OCI-LY3 (cell line): ENCODE measurements at regions not wholly inside any gene's neighbourhood (a gene's known extent, or its start where the extent isn't known, plus 50 kb on each side); places are given as distances from the start of the nearest gene placed in this dataset.

Experiments used
- H2AFZ ChIP-seq: fragments of 200-600, 300-600 bp; shearing (Covaris generic); 2 replicates; pipeline ENCODE4 v1.6.0; 2014; ENCODE audit warnings: antibody characterized with exemption, low read depth, low read length
- H3K27ac ChIP-seq: fragments of 200-600, 300-600 bp; sonication (generic); 2 replicates; pipeline ENCODE4 v1.5.1; 2014; ENCODE audit warnings: mild to moderate bottlenecking, low read length, moderate library complexity, mixed read lengths
- H3K27me3 ChIP-seq: fragments of 200-600, 300-600 bp; sonication (generic); 2 replicates; pipeline ENCODE4 v1.6.1; 2014; ENCODE audit warnings: low read depth, low read length, mixed read lengths
- H3K36me3 ChIP-seq: fragments of 200-600, 300-600 bp; sonication (generic); replicated peaks from 2 replicates; pipeline ENCODE3; 2014; ENCODE audit warnings: low read depth, low read length, mixed read lengths
- H3K4me1 ChIP-seq: fragments of 300-600, 200-600 bp; sonication (generic); 2 replicates; pipeline ENCODE4 v1.6.1; 2014; ENCODE audit warnings: low read length, mixed read lengths
- H3K4me2 ChIP-seq: fragments of 200-600, 300-600 bp; sonication (generic); 2 replicates; pipeline ENCODE4 v1.6.1; 2014; ENCODE audit warnings: low read length, mixed read lengths
- H3K4me3 ChIP-seq: fragments of 300-600, 200-600 bp; sonication (generic); 2 replicates; pipeline ENCODE4 v1.5.1; 2014; ENCODE audit warnings: antibody characterized with exemption, mild to moderate bottlenecking, low read length, moderate library complexity
- H3K79me2 ChIP-seq: fragments of 300-600, 200-600 bp; shearing (Covaris generic); 2 replicates; pipeline ENCODE4 v1.6.1; 2014; ENCODE audit warnings: mild to moderate bottlenecking, low read length, mixed read lengths
- H3K9ac ChIP-seq: fragments of 300-600, 200-600 bp; shearing (Covaris generic); 2 replicates; pipeline ENCODE4 v1.6.0; 2014; ENCODE audit warnings: mild to moderate bottlenecking, low read length, moderate library complexity
- H3K9me3 ChIP-seq: fragments of 200-600, 300-600 bp; shearing (Covaris generic); 2 replicates; pipeline ENCODE4 v1.6.1; 2014; ENCODE audit warnings: low read length, mixed read lengths; ENCODE audit not compliant: insufficient read depth
- H4K20me1 ChIP-seq: fragments of 200-600, 300-600 bp; sonication (generic); 2 replicates; pipeline ENCODE4 v1.6.1; 2016; ENCODE audit warnings: low read length, mixed read lengths; ENCODE audit not compliant: insufficient read depth
- EZH2phosphoT487 ChIP-seq: fragments of 200-600 bp; shearing (Covaris generic); IDR thresholded peaks from 2 replicates; pipeline ENCODE4 v1.6.1; 2018; ENCODE audit warnings: antibody characterized with exemption, mixed run types, low read depth
- TF ChIP-seq, protein P1 (sequence below): fragments of 200-600, 300-600 bp; sonication (generic); IDR thresholded peaks from 2 replicates; pipeline ENCODE4 v1.5.1; 2014; ENCODE audit warnings: antibody characterized with exemption, low read length, low read depth

DNA sequence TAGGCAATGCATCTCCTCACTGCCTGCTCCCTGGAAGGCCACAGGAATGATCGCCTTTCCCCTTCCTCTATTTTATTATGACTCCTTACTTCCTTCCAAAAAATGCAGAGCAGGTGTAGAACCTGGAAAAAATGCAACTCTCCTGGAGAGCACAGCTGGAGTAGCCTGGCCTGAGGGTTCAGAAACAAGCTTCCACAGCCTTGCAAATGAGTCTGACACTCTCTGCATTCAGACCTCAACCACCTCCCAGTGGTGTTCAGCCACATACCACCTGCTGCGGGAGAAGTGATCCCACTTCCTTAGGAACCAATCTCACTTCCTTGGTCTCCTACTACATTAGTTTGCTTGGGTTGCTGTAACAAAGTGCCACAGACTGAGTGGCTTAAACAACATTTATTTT lies 368.1 kb upstream of the NOCT start:
- no peaks in the 10 kb centered on the region for H3K27me3 ChIP-seq
- no peaks in the 10 kb centered on the region for H3K9me3 ChIP-seq
- H3K4me2 ChIP-seq, result peak overlapping the region; percentile 3; the same call in 1 of the 2 replicates
- H3K4me1 ChIP-seq, result peaks cover 22% of the 10 kb centered on the region
- no peak overlapping the region for H3K27ac ChIP-seq
- no peak overlapping the region for H3K4me3 ChIP-seq
- H4K20me1 ChIP-seq, result no peaks in the 10 kb centered on the region
- H3K9ac ChIP-seq, result no peak overlapping the region
- H2AFZ ChIP-seq, result no peak overlapping the region
- no peaks in the 10 kb centered on the region for H3K36me3 ChIP-seq
- no peak for TF ChIP-seq EZH2phosphoT487
- TF ChIP-seq, protein P1, sequence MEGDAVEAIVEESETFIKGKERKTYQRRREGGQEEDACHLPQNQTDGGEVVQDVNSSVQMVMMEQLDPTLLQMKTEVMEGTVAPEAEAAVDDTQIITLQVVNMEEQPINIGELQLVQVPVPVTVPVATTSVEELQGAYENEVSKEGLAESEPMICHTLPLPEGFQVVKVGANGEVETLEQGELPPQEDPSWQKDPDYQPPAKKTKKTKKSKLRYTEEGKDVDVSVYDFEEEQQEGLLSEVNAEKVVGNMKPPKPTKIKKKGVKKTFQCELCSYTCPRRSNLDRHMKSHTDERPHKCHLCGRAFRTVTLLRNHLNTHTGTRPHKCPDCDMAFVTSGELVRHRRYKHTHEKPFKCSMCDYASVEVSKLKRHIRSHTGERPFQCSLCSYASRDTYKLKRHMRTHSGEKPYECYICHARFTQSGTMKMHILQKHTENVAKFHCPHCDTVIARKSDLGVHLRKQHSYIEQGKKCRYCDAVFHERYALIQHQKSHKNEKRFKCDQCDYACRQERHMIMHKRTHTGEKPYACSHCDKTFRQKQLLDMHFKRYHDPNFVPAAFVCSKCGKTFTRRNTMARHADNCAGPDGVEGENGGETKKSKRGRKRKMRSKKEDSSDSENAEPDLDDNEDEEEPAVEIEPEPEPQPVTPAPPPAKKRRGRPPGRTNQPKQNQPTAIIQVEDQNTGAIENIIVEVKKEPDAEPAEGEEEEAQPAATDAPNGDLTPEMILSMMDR, result no peak
- no peaks in the 10 kb centered on the region for H3K79me2 ChIP-seq

DNA sequence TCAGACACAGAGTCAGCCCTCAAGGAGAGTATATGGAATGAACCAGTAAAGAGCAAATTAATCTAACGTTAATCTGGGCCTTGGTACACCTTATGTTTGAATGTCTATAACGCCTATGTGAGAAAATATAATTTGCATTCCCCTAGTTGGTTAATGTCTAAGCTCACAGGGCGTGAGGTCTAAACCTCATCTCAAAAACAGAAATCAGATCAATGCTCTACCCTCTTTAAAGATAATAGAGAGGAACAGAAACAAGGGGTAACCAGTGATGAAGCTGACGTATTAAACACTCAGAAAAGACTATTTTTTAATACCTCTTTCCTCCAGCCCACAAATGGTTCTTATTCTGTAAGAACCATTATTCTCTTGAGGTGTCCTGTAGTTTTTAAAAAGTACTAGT lies 369.2 kb upstream of the NOCT start:
- peak overlapping the region; percentile 36 for H3K4me2 ChIP-seq
- peaks cover 22% of the 10 kb centered on the region for H3K4me1 ChIP-seq
- H3K9me3 ChIP-seq, result no peaks in the 10 kb centered on the region
- no peaks in the 10 kb centered on the region for H3K79me2 ChIP-seq
- H3K27ac ChIP-seq, result no peak overlapping the region
- TF ChIP-seq, protein P1, result no peak
- no peak for TF ChIP-seq EZH2phosphoT487
- no peaks in the 10 kb centered on the region for H4K20me1 ChIP-seq
- H2AFZ ChIP-seq, result no peak overlapping the region
- H3K27me3 ChIP-seq, result no peaks in the 10 kb centered on the region
- H3K36me3 ChIP-seq, result no peaks in the 10 kb centered on the region
- no peak overlapping the region for H3K4me3 ChIP-seq
- no peak overlapping the region for H3K9ac ChIP-seq

GRCh38 chr4:138645289-138645688 lies 370.3 kb upstream of the NOCT start:
- H3K36me3 ChIP-seq, result no peaks in the 10 kb centered on the region
- no peak overlapping the region for H2AFZ ChIP-seq
- TF ChIP-seq EZH2phosphoT487, result no peak
- TF ChIP-seq, protein P1, result no peak
- no peak overlapping the region for H3K4me2 ChIP-seq
- no peak overlapping the region for H3K9ac ChIP-seq
- no peak overlapping the region for H3K4me3 ChIP-seq
- H3K27ac ChIP-seq, result no peak overlapping the region
- no peaks in the 10 kb centered on the region for H4K20me1 ChIP-seq
- H3K4me1 ChIP-seq, result peaks cover 22% of the 10 kb centered on the region
- no peaks in the 10 kb centered on the region for H3K9me3 ChIP-seq
- H3K79me2 ChIP-seq, result no peaks in the 10 kb centered on the region
- no peaks in the 10 kb centered on the region for H3K27me3 ChIP-seq

- H4K20me1 ChIP-seq, result no peaks in the 10 kb centered on the region
- H3K4me1 ChIP-seq, result peaks cover 22% of the 10 kb centered on the region
- no peaks in the 10 kb centered on the region for H3K79me2 ChIP-seq
- no peak overlapping the region for H3K4me2 ChIP-seq
- H3K27ac ChIP-seq, result no peak overlapping the region
- TF ChIP-seq, protein P1, result no peak
- no peak for TF ChIP-seq EZH2phosphoT487
- H3K27me3 ChIP-seq, result no peaks in the 10 kb centered on the region
- H3K4me3 ChIP-seq, result no peak overlapping the region
- no peaks in the 10 kb centered on the region for H3K36me3 ChIP-seq
- no peak overlapping the region for H2AFZ ChIP-seq
- no peaks in the 10 kb centered on the region for H3K9me3 ChIP-seq
- H3K9ac ChIP-seq, result no peak overlapping the region
These were observed 371.3 kb upstream of the NOCT start for GRCh38 chr4:138644322-138644721.
